ENCODE measurements at regions not wholly inside any gene's neighbourhood (a gene's known extent, or its start where the extent isn't known, plus 50 kb on each side); places are given as distances from the start of the nearest gene placed in this dataset.

- Mint-ChIP-seq H3K4me1 (no peaks in the 10 kb centered on the region), H3K27ac (no peak overlapping the region), H3K36me3 (no peaks in the 10 kb centered on the region), H3K27me3 (no peaks in the 10 kb centered on the region), H3K9me3 (peaks cover 0 to 18% (median 18%) of the 10 kb centered on the region in 3 donors), H3K4me3 (no peak overlapping the region)
- ChIA-PET CTCF (no interaction called here), POLR2A (no interaction called here)
- ATAC-seq (replicated peaks in 1 of 4) = no peak
- H3K27me3 ChIP-seq (replicated peaks in 1 of 2; ENCODE audit: control insufficient read depth in 2 of 2, extremely low read depth in 1 of 2, insufficient read depth in 2 of 2, low read length in 1 of 2) = peaks cover 0 to 2% of the 10 kb centered on the region in 2 experiments
- DNase-seq = no peak
- no peaks in the 10 kb centered on the region for H3K36me3 ChIP-seq (ENCODE audit: control insufficient read depth in 2 of 2, extremely low read depth in 1 of 2, insufficient read depth in 1 of 2, low read length in 1 of 2)
- H3K4me3 ChIP-seq (ENCODE audit: control insufficient read depth in 1 of 2, extremely low read depth in 1 of 2, low read length in 1 of 2) = no peak overlapping the region
- no peaks in the 10 kb centered on the region for H3K9me3 ChIP-seq
- no peak overlapping the region for H3K27ac ChIP-seq (ENCODE audit: low read length)
- WGBS (ENCODE audit: insufficient coverage) = 86% methylated on average over 5 of the region's 15 CpGs
- no peaks in the 10 kb centered on the region for H3K4me1 ChIP-seq (ENCODE audit: control insufficient read depth in 1 of 2, extremely low read depth in 1 of 2, insufficient read depth in 2 of 2, low read length in 2 of 2)
Observed at GRCh38 chr6:9398071-9398766, 962.9 kb upstream of the SLC35B3 start.

- H3K27ac Mint-ChIP-seq = no peak overlapping the region
- Histone ChIP-seq H3K4me1 (ENCODE audit: control insufficient read depth in 1 of 2, extremely low read depth in 1 of 2, insufficient read depth in 2 of 2, low read length in 2 of 2) (no peaks in the 10 kb centered on the region), H3K9me3 (no peaks in the 10 kb centered on the region), H3K27ac (ENCODE audit: low read length) (no peak overlapping the region), H3K4me3 (ENCODE audit: control insufficient read depth in 1 of 2, extremely low read depth in 1 of 2, low read length in 1 of 2) (no peak overlapping the region), H3K36me3 (ENCODE audit: control insufficient read depth in 2 of 2, extremely low read depth in 1 of 2, insufficient read depth in 1 of 2, low read length in 1 of 2) (no peaks in the 10 kb centered on the region), H3K27me3 (replicated peaks in 1 of 2; ENCODE audit: control insufficient read depth in 2 of 2, extremely low read depth in 1 of 2, insufficient read depth in 2 of 2, low read length in 1 of 2) (no peaks in the 10 kb centered on the region)
- no peaks in the 10 kb centered on the region for H3K4me1 Mint-ChIP-seq
- H3K27me3 Mint-ChIP-seq = no peaks in the 10 kb centered on the region
- ATAC-seq (replicated peaks in 1 of 4) (no peak), DNase-seq (no peak)
- ChIA-PET POLR2A (no interaction called here), CTCF (no interaction called here)
- H3K4me3 Mint-ChIP-seq = no peak overlapping the region
- H3K36me3 Mint-ChIP-seq = no peaks in the 10 kb centered on the region
- 75% methylated on average over 1 of the region's 2 CpGs for WGBS (ENCODE audit: insufficient coverage)
- H3K9me3 Mint-ChIP-seq = peaks cover 0 to 17% (median 8%) of the 10 kb centered on the region in 3 donors
Observed at GRCh38 chr6:9388596-9388995, 953.3 kb upstream of the SLC35B3 start.

- H3K27me3 ChIP-seq (replicated peaks in 1 of 2; ENCODE audit: control insufficient read depth in 2 of 2, extremely low read depth in 1 of 2, insufficient read depth in 2 of 2, low read length in 1 of 2) = no peaks in the 10 kb centered on the region
- H3K36me3 ChIP-seq (ENCODE audit: control insufficient read depth in 2 of 2, extremely low read depth in 1 of 2, insufficient read depth in 1 of 2, low read length in 1 of 2) = no peaks in the 10 kb centered on the region
- no peak overlapping the region for H3K27ac ChIP-seq (ENCODE audit: low read length)
- H3K9me3 ChIP-seq = no peaks in the 10 kb centered on the region
- no peak overlapping the region for H3K4me3 Mint-ChIP-seq
- H3K4me1 Mint-ChIP-seq = no peaks in the 10 kb centered on the region
- H3K27me3 Mint-ChIP-seq = no peaks in the 10 kb centered on the region
- no peaks in the 10 kb centered on the region for H3K36me3 Mint-ChIP-seq
- H3K27ac Mint-ChIP-seq = no peak overlapping the region
- H3K4me1 ChIP-seq (ENCODE audit: control insufficient read depth in 1 of 2, extremely low read depth in 1 of 2, insufficient read depth in 2 of 2, low read length in 2 of 2) = no peaks in the 10 kb centered on the region
- ATAC-seq (replicated peaks in 1 of 4) = no peak
- WGBS (ENCODE audit: insufficient coverage) = no CpG with 5 or more reads among the region's 2 CpGs
- peaks cover 7 to 18% (median 14%) of the 10 kb centered on the region in 3 donors for H3K9me3 Mint-ChIP-seq
- no peak for DNase-seq
- no peak overlapping the region for H3K4me3 ChIP-seq (ENCODE audit: control insufficient read depth in 1 of 2, extremely low read depth in 1 of 2, low read length in 1 of 2)
- ChIA-PET CTCF (no interaction called here), POLR2A (no interaction called here)
Observed at GRCh38 chr6:9380568-9380967, 945.2 kb upstream of the SLC35B3 start.

GRCh38 chr6:9373308-9373707, 938.0 kb upstream of the SLC35B3 start:
- POLR2A ChIA-PET = no interaction called here

GRCh38 chr6:9370480-9370879, 935.1 kb upstream of the SLC35B3 start:
- Histone ChIP-seq H3K27me3 (replicated peaks in 1 of 2; ENCODE audit: control insufficient read depth in 2 of 2, extremely low read depth in 1 of 2, insufficient read depth in 2 of 2, low read length in 1 of 2) (no peaks in the 10 kb centered on the region), H3K27ac (ENCODE audit: low read length) (no peak overlapping the region), H3K9me3 (no peaks in the 10 kb centered on the region), H3K36me3 (ENCODE audit: control insufficient read depth in 2 of 2, extremely low read depth in 1 of 2, insufficient read depth in 1 of 2, low read length in 1 of 2) (no peaks in the 10 kb centered on the region), H3K4me1 (ENCODE audit: control insufficient read depth in 1 of 2, extremely low read depth in 1 of 2, insufficient read depth in 2 of 2, low read length in 2 of 2) (no peaks in the 10 kb centered on the region), H3K4me3 (ENCODE audit: control insufficient read depth in 1 of 2, extremely low read depth in 1 of 2, low read length in 1 of 2) (no peak overlapping the region)
- ATAC-seq (replicated peaks in 1 of 4) (no peak), DNase-seq (no peak)
- H3K4me1 Mint-ChIP-seq = no peaks in the 10 kb centered on the region
- peaks cover 2 to 9% (median 4%) of the 10 kb centered on the region in 3 donors for H3K9me3 Mint-ChIP-seq
- H3K4me3 Mint-ChIP-seq = no peak overlapping the region
- H3K27me3 Mint-ChIP-seq = no peaks in the 10 kb centered on the region
- no peaks in the 10 kb centered on the region for H3K36me3 Mint-ChIP-seq
- no CpG with 5 or more reads among the region's 2 CpGs for WGBS (ENCODE audit: insufficient coverage)
- ChIA-PET POLR2A (interaction anchor here in 1 of 2 donors (0.6 kb wide), 1 partner anchor 680 kb away, joined by 3 read pairs; no protein-coding TSS in a partner anchor), CTCF (no interaction called here)
- no peak overlapping the region for H3K27ac Mint-ChIP-seq

More at GRCh38 chr6:9373308-9373707, 938.0 kb upstream of the SLC35B3 start:
- ATAC-seq (replicated peaks in 1 of 4) (no peak), DNase-seq (no peak)
- Histone ChIP-seq H3K36me3 (ENCODE audit: control insufficient read depth in 2 of 2, extremely low read depth in 1 of 2, insufficient read depth in 1 of 2, low read length in 1 of 2) (no peaks in the 10 kb centered on the region), H3K9me3 (no peaks in the 10 kb centered on the region), H3K4me3 (ENCODE audit: control insufficient read depth in 1 of 2, extremely low read depth in 1 of 2, low read length in 1 of 2) (no peak overlapping the region), H3K27me3 (replicated peaks in 1 of 2; ENCODE audit: control insufficient read depth in 2 of 2, extremely low read depth in 1 of 2, insufficient read depth in 2 of 2, low read length in 1 of 2) (no peaks in the 10 kb centered on the region), H3K27ac (ENCODE audit: low read length) (no peak overlapping the region), H3K4me1 (ENCODE audit: control insufficient read depth in 1 of 2, extremely low read depth in 1 of 2, insufficient read depth in 2 of 2, low read length in 2 of 2) (no peaks in the 10 kb centered on the region)
- Mint-ChIP-seq H3K4me1 (no peaks in the 10 kb centered on the region), H3K27ac (no peak overlapping the region), H3K4me3 (no peak overlapping the region), H3K27me3 (no peaks in the 10 kb centered on the region), H3K9me3 (peaks cover 2 to 11% (median 10%) of the 10 kb centered on the region in 3 donors), H3K36me3 (no peaks in the 10 kb centered on the region)
- CTCF ChIA-PET = no interaction called here

- DNase-seq (no peak), ATAC-seq (replicated peaks in 1 of 4) (no peak)
- ChIA-PET CTCF (no interaction called here), POLR2A (no interaction called here)
- Histone ChIP-seq H3K9me3 (no peaks in the 10 kb centered on the region), H3K4me1 (ENCODE audit: control insufficient read depth in 1 of 2, extremely low read depth in 1 of 2, insufficient read depth in 2 of 2, low read length in 2 of 2) (no peaks in the 10 kb centered on the region), H3K27me3 (replicated peaks in 1 of 2; ENCODE audit: control insufficient read depth in 2 of 2, extremely low read depth in 1 of 2, insufficient read depth in 2 of 2, low read length in 1 of 2) (no peaks in the 10 kb centered on the region), H3K27ac (ENCODE audit: low read length) (no peak overlapping the region), H3K4me3 (ENCODE audit: control insufficient read depth in 1 of 2, extremely low read depth in 1 of 2, low read length in 1 of 2) (no peak overlapping the region), H3K36me3 (ENCODE audit: control insufficient read depth in 2 of 2, extremely low read depth in 1 of 2, insufficient read depth in 1 of 2, low read length in 1 of 2) (no peaks in the 10 kb centered on the region)
- Mint-ChIP-seq H3K27ac (no peak overlapping the region), H3K9me3 (peaks cover 2 to 22% (median 9%) of the 10 kb centered on the region in 3 donors), H3K4me3 (no peak overlapping the region), H3K36me3 (no peaks in the 10 kb centered on the region), H3K27me3 (no peaks in the 10 kb centered on the region), H3K4me1 (no peaks in the 10 kb centered on the region)
Observed at GRCh38 chr6:9365378-9365777, 930.0 kb upstream of the SLC35B3 start.

GRCh38 chr6:9361749-9362148, 926.4 kb upstream of the SLC35B3 start:
- DNase-seq (no peak), ATAC-seq (replicated peaks in 1 of 4) (no peak)
- Mint-ChIP-seq H3K4me1 (no peaks in the 10 kb centered on the region), H3K27ac (no peak overlapping the region), H3K36me3 (no peaks in the 10 kb centered on the region), H3K9me3 (peaks cover 10 to 31% (median 13%) of the 10 kb centered on the region in 3 donors), H3K4me3 (no peak overlapping the region), H3K27me3 (no peaks in the 10 kb centered on the region)
- no CpG with 5 or more reads among the region's 2 CpGs for WGBS (ENCODE audit: insufficient coverage)
- H3K36me3 ChIP-seq (ENCODE audit: control insufficient read depth in 2 of 2, extremely low read depth in 1 of 2, insufficient read depth in 1 of 2, low read length in 1 of 2) = no peaks in the 10 kb centered on the region
- H3K4me1 ChIP-seq (ENCODE audit: control insufficient read depth in 1 of 2, extremely low read depth in 1 of 2, insufficient read depth in 2 of 2, low read length in 2 of 2) = no peaks in the 10 kb centered on the region
- no peak overlapping the region for H3K4me3 ChIP-seq (ENCODE audit: control insufficient read depth in 1 of 2, extremely low read depth in 1 of 2, low read length in 1 of 2)
- no peaks in the 10 kb centered on the region for H3K27me3 ChIP-seq (replicated peaks in 1 of 2; ENCODE audit: control insufficient read depth in 2 of 2, extremely low read depth in 1 of 2, insufficient read depth in 2 of 2, low read length in 1 of 2)
- ChIA-PET POLR2A (no interaction called here), CTCF (interaction anchor here in 1 of 2 donors (0.6 kb wide), 1 partner anchor 21 kb away, joined by 3 read pairs; no protein-coding TSS in a partner anchor)
- no peaks in the 10 kb centered on the region for H3K9me3 ChIP-seq
- H3K27ac ChIP-seq (ENCODE audit: low read length) = no peak overlapping the region
